ENCODE measurements at regions not wholly inside any gene's neighbourhood (a gene's known extent, or its start where the extent isn't known, plus 50 kb on each side); places are given as distances from the start of the nearest gene placed in this dataset.
"Not testable (repeated sequence)": the region's sequence is repeated elsewhere in the genome, so short reads cannot be mapped to it uniquely, and the experiment has no call there.

- H3K27me3 ChIP-seq (ENCODE audit: insufficient read depth, low read length) = no peaks in the 10 kb centered on the region
- no peaks in the 10 kb centered on the region for H3K4me1 ChIP-seq (ENCODE audit: insufficient read depth, low read length)
- H3K9me3 ChIP-seq (ENCODE audit: low read depth, low read length) = no peaks in the 10 kb centered on the region
- no peak overlapping the region for H3K4me3 ChIP-seq (ENCODE audit: low read length)
Measured at GRCh38 chr13:90287521-90287920, 1060.0 kb upstream of the MIR17HG start.

- Histone ChIP-seq H3K27me3 (ENCODE audit: insufficient read depth, low read length) (no peaks in the 10 kb centered on the region), H3K4me1 (ENCODE audit: insufficient read depth, low read length) (no peaks in the 10 kb centered on the region), H3K4me3 (ENCODE audit: low read length) (no peak overlapping the region), H3K9me3 (ENCODE audit: low read depth, low read length) (no peaks in the 10 kb centered on the region)
Measured at GRCh38 chr13:90293793-90294361, 1053.6 kb upstream of the MIR17HG start.

GRCh38 chr13:90299238-90299637 is 1048.2 kb upstream of the MIR17HG start:
- Histone ChIP-seq H3K4me3 (ENCODE audit: low read length) (no peak overlapping the region), H3K27me3 (ENCODE audit: insufficient read depth, low read length) (no peaks in the 10 kb centered on the region), H3K4me1 (ENCODE audit: insufficient read depth, low read length) (no peaks in the 10 kb centered on the region), H3K9me3 (ENCODE audit: low read depth, low read length) (no peaks in the 10 kb centered on the region)

- H3K4me1 ChIP-seq (ENCODE audit: insufficient read depth, low read length) = no peaks in the 10 kb centered on the region
- no peaks in the 10 kb centered on the region for H3K9me3 ChIP-seq (ENCODE audit: low read depth, low read length)
- no peaks in the 10 kb centered on the region for H3K27me3 ChIP-seq (ENCODE audit: insufficient read depth, low read length)
- no peak overlapping the region for H3K4me3 ChIP-seq (ENCODE audit: low read length)
Measured at GRCh38 chr13:90300015-90300414, 1047.5 kb upstream of the MIR17HG start.

GRCh38 chr13:90302107-90302506 is 1045.4 kb upstream of the MIR17HG start:
- Histone ChIP-seq H3K27me3 (ENCODE audit: insufficient read depth, low read length) (no peaks in the 10 kb centered on the region), H3K9me3 (ENCODE audit: low read depth, low read length) (no peaks in the 10 kb centered on the region), H3K4me3 (ENCODE audit: low read length) (no peak overlapping the region), H3K4me1 (ENCODE audit: insufficient read depth, low read length) (no peaks in the 10 kb centered on the region)

GRCh38 chr13:90305796-90306195 is 1041.7 kb upstream of the MIR17HG start:
- Histone ChIP-seq H3K4me3 (ENCODE audit: low read length) (no peak overlapping the region), H3K4me1 (ENCODE audit: insufficient read depth, low read length) (no peaks in the 10 kb centered on the region), H3K9me3 (ENCODE audit: low read depth, low read length) (no peaks in the 10 kb centered on the region)

GRCh38 chr13:90307136-90307535 is 1040.4 kb upstream of the MIR17HG start:
- H3K27me3 ChIP-seq (ENCODE audit: insufficient read depth, low read length) = no peaks in the 10 kb centered on the region
- H3K4me1 ChIP-seq (ENCODE audit: insufficient read depth, low read length) = no peaks in the 10 kb centered on the region
- no peaks in the 10 kb centered on the region for H3K9me3 ChIP-seq (ENCODE audit: low read depth, low read length)
- no peak overlapping the region for H3K4me3 ChIP-seq (ENCODE audit: low read length)

More at GRCh38 chr13:90305796-90306195, 1041.7 kb upstream of the MIR17HG start:
- no peaks in the 10 kb centered on the region for H3K27me3 ChIP-seq (ENCODE audit: insufficient read depth, low read length)

- H3K4me1 ChIP-seq (ENCODE audit: insufficient read depth, low read length) = no peaks in the 10 kb centered on the region
- H3K27me3 ChIP-seq (ENCODE audit: insufficient read depth, low read length) = no peaks in the 10 kb centered on the region
- H3K9me3 ChIP-seq (ENCODE audit: low read depth, low read length) = no peaks in the 10 kb centered on the region
- no peak overlapping the region for H3K4me3 ChIP-seq (ENCODE audit: low read length)
Measured at GRCh38 chr13:90308249-90308648, 1039.2 kb upstream of the MIR17HG start.

GRCh38 chr13:90311929-90312328 is 1035.6 kb upstream of the MIR17HG start:
- Histone ChIP-seq H3K4me3 (ENCODE audit: low read length) (no peak overlapping the region), H3K27me3 (ENCODE audit: insufficient read depth, low read length) (no peaks in the 10 kb centered on the region), H3K9me3 (ENCODE audit: low read depth, low read length) (no peaks in the 10 kb centered on the region), H3K4me1 (ENCODE audit: insufficient read depth, low read length) (no peaks in the 10 kb centered on the region)

- no peaks in the 10 kb centered on the region for H3K4me1 ChIP-seq (ENCODE audit: insufficient read depth, low read length)
- H3K4me3 ChIP-seq (ENCODE audit: low read length) = no peak overlapping the region
- H3K9me3 ChIP-seq (ENCODE audit: low read depth, low read length) = no peaks in the 10 kb centered on the region
- H3K27me3 ChIP-seq (ENCODE audit: insufficient read depth, low read length) = no peaks in the 10 kb centered on the region
Measured at GRCh38 chr13:90315061-90315460, 1032.4 kb upstream of the MIR17HG start.

GRCh38 chr13:90320664-90321063 is 1026.8 kb upstream of the MIR17HG start:
- Histone ChIP-seq H3K4me1 (ENCODE audit: insufficient read depth, low read length) (no peaks in the 10 kb centered on the region), H3K27me3 (ENCODE audit: insufficient read depth, low read length) (no peaks in the 10 kb centered on the region), H3K9me3 (ENCODE audit: low read depth, low read length) (no peaks in the 10 kb centered on the region), H3K4me3 (ENCODE audit: low read length) (no peak overlapping the region)

- Histone ChIP-seq H3K4me1 (ENCODE audit: insufficient read depth, low read length) (no peaks in the 10 kb centered on the region), H3K9me3 (ENCODE audit: low read depth, low read length) (no peaks in the 10 kb centered on the region), H3K27me3 (ENCODE audit: insufficient read depth, low read length) (no peaks in the 10 kb centered on the region), H3K4me3 (ENCODE audit: low read length) (no peak overlapping the region)
Measured at GRCh38 chr13:90321281-90321931, 1026.1 kb upstream of the MIR17HG start.

- Histone ChIP-seq H3K27me3 (ENCODE audit: insufficient read depth, low read length) (no peaks in the 10 kb centered on the region), H3K4me1 (ENCODE audit: insufficient read depth, low read length) (no peaks in the 10 kb centered on the region), H3K4me3 (ENCODE audit: low read length) (no peak overlapping the region), H3K9me3 (ENCODE audit: low read depth, low read length) (no peaks in the 10 kb centered on the region)
Measured at GRCh38 chr13:90329641-90330040, 1017.8 kb upstream of the MIR17HG start.

GRCh38 chr13:90331974-90332373 is 1015.5 kb upstream of the MIR17HG start:
- Histone ChIP-seq H3K4me1 (ENCODE audit: insufficient read depth, low read length) (no peaks in the 10 kb centered on the region), H3K27me3 (ENCODE audit: insufficient read depth, low read length) (no peaks in the 10 kb centered on the region), H3K9me3 (ENCODE audit: low read depth, low read length) (no peaks in the 10 kb centered on the region), H3K4me3 (ENCODE audit: low read length) (no peak overlapping the region)

- H3K4me1 ChIP-seq (ENCODE audit: insufficient read depth, low read length) = no peaks in the 10 kb centered on the region
- no peak overlapping the region for H3K4me3 ChIP-seq (ENCODE audit: low read length)
- no peaks in the 10 kb centered on the region for H3K27me3 ChIP-seq (ENCODE audit: insufficient read depth, low read length)
- H3K9me3 ChIP-seq (ENCODE audit: low read depth, low read length) = no peaks in the 10 kb centered on the region
Measured at GRCh38 chr13:90336507-90336906, 1011.0 kb upstream of the MIR17HG start.

- not testable (repeated sequence) for H3K4me1 ChIP-seq (ENCODE audit: insufficient read depth, low read length); H3K9me3 ChIP-seq (ENCODE audit: low read depth, low read length); H3K27me3 ChIP-seq (ENCODE audit: insufficient read depth, low read length); H3K4me3 ChIP-seq (ENCODE audit: low read length)
Measured at GRCh38 chr13:90341348-90341747, 1006.1 kb upstream of the MIR17HG start.

All from mononuclear cell (primary cell).